ENCODE measurements at regions not wholly inside any gene's neighbourhood (a gene's known extent, or its start where the extent isn't known, plus 50 kb on each side); places are given as distances from the start of the nearest gene placed in this dataset.

GRCh38 chr11:44377914-44378321, 68.0 kb upstream of the ALX4 start:
- TF ChIP-seq, protein P1, sequence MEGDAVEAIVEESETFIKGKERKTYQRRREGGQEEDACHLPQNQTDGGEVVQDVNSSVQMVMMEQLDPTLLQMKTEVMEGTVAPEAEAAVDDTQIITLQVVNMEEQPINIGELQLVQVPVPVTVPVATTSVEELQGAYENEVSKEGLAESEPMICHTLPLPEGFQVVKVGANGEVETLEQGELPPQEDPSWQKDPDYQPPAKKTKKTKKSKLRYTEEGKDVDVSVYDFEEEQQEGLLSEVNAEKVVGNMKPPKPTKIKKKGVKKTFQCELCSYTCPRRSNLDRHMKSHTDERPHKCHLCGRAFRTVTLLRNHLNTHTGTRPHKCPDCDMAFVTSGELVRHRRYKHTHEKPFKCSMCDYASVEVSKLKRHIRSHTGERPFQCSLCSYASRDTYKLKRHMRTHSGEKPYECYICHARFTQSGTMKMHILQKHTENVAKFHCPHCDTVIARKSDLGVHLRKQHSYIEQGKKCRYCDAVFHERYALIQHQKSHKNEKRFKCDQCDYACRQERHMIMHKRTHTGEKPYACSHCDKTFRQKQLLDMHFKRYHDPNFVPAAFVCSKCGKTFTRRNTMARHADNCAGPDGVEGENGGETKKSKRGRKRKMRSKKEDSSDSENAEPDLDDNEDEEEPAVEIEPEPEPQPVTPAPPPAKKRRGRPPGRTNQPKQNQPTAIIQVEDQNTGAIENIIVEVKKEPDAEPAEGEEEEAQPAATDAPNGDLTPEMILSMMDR (IDR thresholded peaks at IDR 0.05; ENCODE audit: low read depth, low read length, missing control alignments): no peak
- H3K4me3 ChIP-seq (replicated peaks; ENCODE audit: low read depth, low read length): no peak overlapping the region
- no peak for DNase-seq (ENCODE audit: extremely low read depth, low read depth)

- TF ChIP-seq, protein P1 (IDR thresholded peaks at IDR 0.05; ENCODE audit: low read depth, low read length, missing control alignments): no peak
- no peak for DNase-seq (ENCODE audit: extremely low read depth, low read depth)
Observed at GRCh38 chr11:44379141-44380008, 69.4 kb upstream of the ALX4 start.

DNA sequence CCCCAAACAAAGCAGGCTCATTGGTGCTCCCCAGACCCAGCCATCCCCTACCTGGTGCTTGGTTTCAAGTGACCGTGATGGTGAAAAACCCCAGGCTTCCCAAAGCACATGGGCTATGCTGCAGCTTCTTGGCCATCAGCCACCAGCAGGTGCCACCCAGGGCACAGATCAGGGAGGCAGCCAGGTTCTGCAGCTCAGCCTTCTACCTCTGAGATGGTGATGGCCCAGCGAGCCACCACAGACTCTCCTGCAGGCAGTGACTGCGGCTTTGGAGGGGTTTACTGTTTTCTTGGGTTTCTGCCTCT, 70.0 kb upstream of the ALX4 start:
- no peak for DNase-seq (ENCODE audit: extremely low read depth, low read depth)
- TF ChIP-seq, protein P1 (IDR thresholded peaks at IDR 0.05; ENCODE audit: low read depth, low read length, missing control alignments): no peak

More at GRCh38 chr11:44379141-44380008, 69.4 kb upstream of the ALX4 start:
- no peak overlapping the region for H3K4me3 ChIP-seq (replicated peaks; ENCODE audit: low read depth, low read length)

DNA sequence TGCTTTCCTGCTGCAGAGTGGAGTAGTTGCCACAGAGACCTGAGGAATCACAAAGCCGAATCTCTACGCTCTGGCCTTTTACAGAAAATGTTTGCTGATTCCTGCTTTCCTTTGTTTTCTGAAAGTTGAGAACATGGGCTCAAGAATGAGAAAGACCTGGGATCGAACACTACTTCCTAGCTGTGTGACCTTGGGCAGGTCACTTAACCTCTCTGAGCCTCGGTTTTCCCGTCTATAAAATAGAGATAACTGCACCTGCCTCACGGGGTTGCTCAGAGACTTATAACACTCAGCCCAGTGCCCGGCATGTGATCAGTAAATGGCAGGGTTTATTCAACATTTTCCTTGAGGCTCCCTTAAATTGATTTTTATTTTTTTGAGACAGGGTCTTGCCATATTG, 70.9 kb upstream of the ALX4 start:
- TF ChIP-seq, protein P1 (IDR thresholded peaks at IDR 0.05; ENCODE audit: low read depth, low read length, missing control alignments): no peak
- no peak for DNase-seq (ENCODE audit: extremely low read depth, low read depth)
- H3K4me3 ChIP-seq (replicated peaks; ENCODE audit: low read depth, low read length): no peak overlapping the region

More for the DNA sequence above, 70.0 kb upstream of the ALX4 start:
- no peak overlapping the region for H3K4me3 ChIP-seq (replicated peaks; ENCODE audit: low read depth, low read length)

- TF ChIP-seq, protein P1 (IDR thresholded peaks at IDR 0.05; ENCODE audit: low read depth, low read length, missing control alignments): no peak
- no peak overlapping the region for H3K4me3 ChIP-seq (replicated peaks; ENCODE audit: low read depth, low read length)
- no peak for DNase-seq (ENCODE audit: extremely low read depth, low read depth)
Observed at GRCh38 chr11:44381261-44381660, 71.3 kb upstream of the ALX4 start.

GRCh38 chr11:44382118-44382517, 72.2 kb upstream of the ALX4 start:
- no peak for DNase-seq (ENCODE audit: extremely low read depth, low read depth)
- no peak overlapping the region for H3K4me3 ChIP-seq (replicated peaks; ENCODE audit: low read depth, low read length)
- TF ChIP-seq, protein P1 (IDR thresholded peaks at IDR 0.05; ENCODE audit: low read depth, low read length, missing control alignments): no peak
